Hepatic stellate cell (primary cell): ENCODE measurements at regions not wholly inside any gene's neighbourhood (a gene's known extent, or its start where the extent isn't known, plus 50 kb on each side); places are given as distances from the start of the nearest gene placed in this dataset.

Experiments used
- DNase-seq: peaks from one replicate; pipeline ENCODE4 v3.0.0; 2011; ENCODE audit warnings: low spot score

- DNase-seq = no peak
Observed at GRCh38 chr18:73235491-73235890, 367.7 kb upstream of the NETO1 start.

- no peak for DNase-seq
Observed at GRCh38 chr18:73232933-73233332, 365.1 kb upstream of the NETO1 start.

GRCh38 chr18:73220663-73221062 is 352.9 kb upstream of the NETO1 start:
- no peak for DNase-seq

- no peak for DNase-seq
Observed at GRCh38 chr18:73218293-73218692, 350.5 kb upstream of the NETO1 start.

- DNase-seq = no peak
Observed at GRCh38 chr18:73214970-73215369, 347.2 kb upstream of the NETO1 start.

- no peak for DNase-seq
Observed at GRCh38 chr18:73212442-73212841, 344.7 kb upstream of the NETO1 start.

GRCh38 chr18:73201940-73202339 is 334.2 kb upstream of the NETO1 start:
- DNase-seq = no peak

GRCh38 chr18:73199151-73199550 is 331.4 kb upstream of the NETO1 start:
- DNase-seq = no peak

- DNase-seq = no peak
Observed at GRCh38 chr18:73189718-73190117, 321.9 kb upstream of the NETO1 start.

- no peak for DNase-seq
Observed at GRCh38 chr18:73168236-73168635, 300.4 kb upstream of the NETO1 start.

GRCh38 chr18:73164430-73164829 is 296.6 kb upstream of the NETO1 start:
- no peak for DNase-seq

- no peak for DNase-seq
Observed at GRCh38 chr18:73163236-73163635, 295.4 kb upstream of the NETO1 start.

- no peak for DNase-seq
Observed at GRCh38 chr18:73156117-73156516, 288.3 kb upstream of the NETO1 start.

GRCh38 chr18:73153271-73153670 is 285.5 kb upstream of the NETO1 start:
- DNase-seq = no peak

GRCh38 chr18:73151086-73151485 is 283.3 kb upstream of the NETO1 start:
- no peak for DNase-seq

- DNase-seq = no peak
Observed at GRCh38 chr18:73150199-73150598, 282.4 kb upstream of the NETO1 start.

GRCh38 chr18:73147590-73147989 is 279.8 kb upstream of the NETO1 start:
- DNase-seq = no peak

- DNase-seq = no peak
Observed at GRCh38 chr18:73144030-73144429, 276.2 kb upstream of the NETO1 start.

- no peak for DNase-seq
Observed at GRCh38 chr18:73136134-73136533, 268.3 kb upstream of the NETO1 start.

- DNase-seq = no peak
Observed at GRCh38 chr18:73124175-73124574, 256.4 kb upstream of the NETO1 start.

GRCh38 chr18:73121207-73121606 is 253.4 kb upstream of the NETO1 start:
- DNase-seq = no peak

- DNase-seq = no peak
Observed at GRCh38 chr18:73120626-73121025, 252.8 kb upstream of the NETO1 start.

GRCh38 chr18:73119574-73119973 is 251.8 kb upstream of the NETO1 start:
- no peak for DNase-seq

- DNase-seq = no peak
Observed at GRCh38 chr18:73118121-73118816, 250.5 kb upstream of the NETO1 start.

- no peak for DNase-seq
Observed at GRCh38 chr18:73110307-73110706, 242.5 kb upstream of the NETO1 start.
